HG02870 (cell line): ENCODE measurements at regions not wholly inside any gene's neighbourhood (a gene's known extent, or its start where the extent isn't known, plus 50 kb on each side); places are given as distances from the start of the nearest gene placed in this dataset.
"Not testable (repeated sequence)": the region's sequence is repeated elsewhere in the genome, so short reads cannot be mapped to it uniquely, and the experiment has no call there.

Source experiments
- ATAC-seq: cut with Tn5 transposase; IDR thresholded peaks from one replicate; pipeline ENCODE4 v1.9.1; 2021; ENCODE audit warnings: mild to moderate bottlenecking, moderate library complexity; ENCODE audit not compliant: unreplicated experiment

DNA sequence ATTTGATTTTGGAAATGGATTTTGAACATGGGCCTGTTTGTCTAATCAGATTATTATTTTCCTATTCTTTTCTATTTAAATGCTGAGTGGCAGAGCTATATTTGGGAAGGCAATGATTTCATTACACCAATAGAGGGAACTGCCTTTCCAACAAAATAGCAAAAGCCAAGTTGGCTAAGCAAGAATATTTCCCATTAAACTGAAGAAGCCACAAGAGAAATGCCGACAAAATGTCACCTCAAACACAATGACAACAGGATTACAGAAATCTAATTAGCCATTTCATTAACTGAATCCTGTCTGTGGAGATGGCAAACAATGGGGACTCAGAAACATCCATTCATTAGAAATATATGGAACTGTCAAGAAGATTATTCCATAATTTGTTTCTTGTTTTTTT lies 1593.1 kb upstream of the RAG2 start:
- ATAC-seq, result no peak

- ATAC-seq, result no peak
Observed at GRCh38 chr11:38182126-38182866, 1584.3 kb upstream of the RAG2 start.

DNA sequence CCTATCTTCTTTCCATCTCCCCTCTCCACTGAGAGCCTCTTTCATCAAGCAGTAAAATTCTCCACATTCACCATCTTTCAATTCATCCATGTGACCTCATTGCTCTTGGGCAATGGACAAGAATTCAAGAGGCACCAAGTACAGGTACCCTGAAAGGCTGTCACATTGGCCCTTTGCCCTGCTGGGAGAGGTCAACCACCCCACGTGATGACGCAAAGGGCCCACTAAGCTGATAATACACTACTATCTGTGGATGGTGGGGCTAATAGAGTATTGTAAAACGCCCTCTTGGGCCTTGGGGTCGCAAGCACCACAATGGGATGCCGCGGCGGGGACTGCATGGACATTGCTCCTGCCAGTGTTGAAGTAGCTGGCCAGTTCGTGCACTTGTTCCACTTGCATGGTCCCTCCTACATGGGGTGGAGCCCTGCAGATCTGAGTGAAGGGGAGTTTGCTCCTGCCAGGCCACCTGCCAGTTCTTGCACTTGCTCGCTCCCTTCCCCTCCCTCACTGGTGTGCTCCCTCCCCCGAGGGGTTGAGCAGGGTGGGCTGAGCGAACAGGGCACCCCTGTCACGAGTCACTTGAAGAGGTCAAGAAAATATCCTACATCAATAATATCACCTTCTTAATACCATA lies 1578.8 kb upstream of the RAG2 start:
- no peak for ATAC-seq

GRCh38 chr11:38173676-38174075 lies 1575.6 kb upstream of the RAG2 start:
- no peak for ATAC-seq

DNA sequence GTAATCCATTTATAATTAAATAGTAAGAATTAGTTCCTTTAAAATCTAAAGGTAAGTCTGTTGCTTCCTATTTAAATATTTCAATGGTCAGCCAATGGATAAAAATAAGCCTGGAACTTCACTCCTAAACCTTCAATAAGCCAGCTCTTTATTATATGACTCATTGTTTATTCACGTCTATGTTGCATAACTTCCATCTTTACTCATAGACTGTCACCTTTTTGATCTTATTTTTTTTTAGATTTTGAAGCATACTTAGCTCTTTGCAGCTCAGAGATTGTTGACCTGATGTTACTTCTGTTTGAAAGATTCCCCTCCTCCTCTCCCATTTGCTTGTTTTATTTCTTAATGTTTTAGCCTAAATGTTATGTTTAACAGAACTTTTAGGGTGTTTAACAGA lies 1571.2 kb upstream of the RAG2 start:
- no peak for ATAC-seq

GRCh38 chr11:38163526-38163925 lies 1565.5 kb upstream of the RAG2 start:
- ATAC-seq, result no peak

- ATAC-seq, result no peak
Observed at GRCh38 chr11:38160433-38160832, 1562.4 kb upstream of the RAG2 start.

GRCh38 chr11:38159038-38159437 lies 1561.0 kb upstream of the RAG2 start:
- ATAC-seq, result no peak

- no peak for ATAC-seq
Observed at GRCh38 chr11:38156495-38157146, 1558.6 kb upstream of the RAG2 start.

DNA sequence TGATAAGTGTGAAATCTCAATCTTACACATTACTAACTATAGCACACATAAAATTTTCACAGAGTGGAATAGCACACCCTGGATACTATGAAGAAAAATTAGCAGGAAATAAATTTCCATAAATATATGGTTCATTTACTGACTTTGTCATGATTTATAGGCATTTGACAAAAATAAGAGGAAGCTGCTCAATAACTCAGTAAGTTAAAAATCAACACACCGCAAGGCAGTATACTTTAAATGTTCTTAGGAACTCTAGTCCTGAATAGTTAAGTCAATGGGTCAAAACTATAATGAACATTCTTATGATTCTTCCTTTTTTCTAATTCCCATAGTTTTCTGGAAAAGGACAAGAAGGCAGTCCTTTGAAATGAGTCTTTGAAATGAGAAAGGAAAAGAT lies 1557.8 kb upstream of the RAG2 start:
- no peak for ATAC-seq

- ATAC-seq, result no peak
Observed at GRCh38 chr11:38153985-38154384, 1555.9 kb upstream of the RAG2 start.

GRCh38 chr11:38143852-38144251 lies 1545.8 kb upstream of the RAG2 start:
- ATAC-seq, result no peak

DNA sequence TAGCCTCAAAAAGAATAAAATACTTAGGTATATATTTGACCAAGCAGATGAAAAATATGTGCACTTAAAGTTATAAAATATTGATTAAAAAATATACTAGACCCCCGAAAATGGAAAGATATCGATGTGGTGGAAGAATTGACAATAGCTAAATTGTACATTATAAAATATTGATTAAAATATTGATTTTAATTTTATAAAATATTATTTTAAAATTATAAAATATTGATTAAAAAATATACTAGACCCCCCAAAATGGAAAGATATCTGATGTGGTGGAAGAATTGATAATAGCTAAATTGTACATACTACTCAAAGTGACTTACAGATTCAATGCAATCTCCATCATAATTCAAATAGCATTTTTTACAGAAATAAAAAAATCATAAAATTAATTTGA lies 1540.9 kb upstream of the RAG2 start:
- no peak for ATAC-seq

DNA sequence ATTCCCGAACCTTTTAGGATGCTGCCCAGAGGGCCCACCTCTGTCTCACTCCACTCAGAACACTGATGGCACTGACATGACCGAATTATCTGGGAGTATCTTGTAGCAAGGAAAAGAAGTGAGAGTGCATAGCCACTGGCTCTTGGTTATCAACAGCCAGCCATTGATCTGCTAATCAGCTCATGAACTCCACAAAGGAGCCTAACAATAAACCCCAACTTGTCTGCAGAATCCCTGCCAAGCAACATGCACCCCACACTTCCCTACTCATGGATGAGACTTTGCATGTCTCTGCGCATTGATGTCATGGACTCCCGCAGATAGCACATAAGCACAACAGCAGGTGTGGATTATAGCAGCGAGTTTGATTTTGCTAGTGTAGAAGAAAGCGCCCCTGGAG lies 1538.9 kb upstream of the RAG2 start:
- no peak for ATAC-seq

DNA sequence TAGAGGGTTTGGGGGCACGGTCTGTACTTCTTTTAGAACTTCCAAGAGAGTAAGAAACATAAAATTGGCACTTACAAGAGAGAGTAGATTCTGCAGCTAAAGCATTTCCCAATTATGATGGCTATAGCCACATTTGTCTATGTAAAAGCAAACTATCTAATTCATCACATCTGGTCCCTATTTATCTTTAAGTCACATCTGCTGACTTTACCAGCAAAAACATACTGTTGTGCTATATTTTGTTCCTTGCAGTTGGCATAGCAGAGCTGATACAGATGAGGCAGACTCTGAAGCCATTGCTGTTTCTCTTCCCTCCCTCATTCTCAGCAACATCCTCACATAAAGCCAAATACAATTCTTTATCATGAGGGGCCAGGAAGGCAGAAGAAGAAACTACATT lies 1533.5 kb upstream of the RAG2 start:
- no peak for ATAC-seq

DNA sequence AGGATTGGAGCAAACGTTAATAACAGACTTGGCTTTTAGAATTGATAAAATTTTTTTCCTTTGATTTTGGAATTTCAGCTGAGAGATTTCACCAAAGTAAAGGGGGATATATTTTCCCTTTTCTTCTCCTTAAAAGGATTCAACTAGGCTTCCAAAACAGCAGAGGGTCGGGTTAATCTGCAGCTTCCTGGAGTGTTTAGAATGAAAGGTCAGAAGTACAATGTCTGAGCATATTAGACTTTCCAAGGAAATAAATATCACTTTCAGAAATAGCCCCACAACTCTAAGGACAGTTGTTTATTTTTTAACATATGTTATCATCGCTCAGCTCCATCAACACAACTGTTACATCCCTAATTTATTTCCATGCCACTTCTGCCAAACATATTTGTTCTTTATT lies 1532.9 kb upstream of the RAG2 start:
- ATAC-seq, result no peak

GRCh38 chr11:38130514-38130913 lies 1532.5 kb upstream of the RAG2 start:
- no peak for ATAC-seq

GRCh38 chr11:38123673-38124072 lies 1525.6 kb upstream of the RAG2 start:
- no peak for ATAC-seq

- ATAC-seq, result not testable (repeated sequence)
Observed at GRCh38 chr11:38116616-38117015, 1518.6 kb upstream of the RAG2 start.

- ATAC-seq, result not testable (repeated sequence)
Observed at GRCh38 chr11:38115381-38115780, 1517.3 kb upstream of the RAG2 start.

DNA sequence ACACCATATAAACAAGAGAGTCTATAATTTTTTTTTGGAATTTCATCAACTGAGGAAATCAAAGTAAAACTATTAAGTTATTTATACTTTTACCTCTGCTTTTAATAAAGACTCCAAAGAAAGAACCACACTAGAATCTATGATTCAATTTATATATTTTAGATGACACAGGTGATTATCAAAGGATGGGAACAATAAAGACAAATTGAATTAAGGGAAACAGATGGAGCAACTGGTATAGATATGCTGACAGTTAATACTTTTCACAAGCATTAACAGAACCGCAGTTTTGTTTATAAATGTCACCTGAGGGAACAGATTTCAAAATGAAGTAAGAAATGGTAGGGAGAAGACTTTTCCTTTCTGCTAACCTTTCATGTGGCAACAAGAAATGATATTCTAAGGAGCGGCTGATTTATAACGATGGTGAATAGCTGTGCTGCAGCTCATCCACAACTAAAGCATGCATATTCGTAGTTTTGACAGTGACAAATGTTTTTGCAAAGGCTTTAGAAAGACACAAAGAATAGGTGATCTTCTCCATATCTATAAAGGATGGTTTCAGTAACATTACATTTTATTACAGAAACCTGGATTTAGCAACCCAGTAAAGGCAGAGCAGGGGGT lies 1502.9 kb upstream of the RAG2 start:
- no peak for ATAC-seq

GRCh38 chr11:38095268-38095667 lies 1497.2 kb upstream of the RAG2 start:
- no peak for ATAC-seq
